T-helper 1 cell treated with Interleukin-12 subunit alpha and Interleukin-12 subunit beta and Interleukin-4 antibody, amounts not matched to agents 30 μg/mL and 1 μg/mL, for 36 hours (primary cell): ENCODE measurements at regions not wholly inside any gene's neighbourhood (a gene's known extent, or its start where the extent isn't known, plus 50 kb on each side); places are given as distances from the start of the nearest gene placed in this dataset.

Source experiments
- H3K27ac Mint-ChIP-seq: one replicate; pipeline ENCODE4 v1.8.0; 2021; ENCODE audit warnings: mild to moderate bottlenecking, mixed read lengths
- H3K27me3 Mint-ChIP-seq: one replicate; pipeline ENCODE4 v1.8.0; 2021; ENCODE audit warnings: low read depth, mixed read lengths
- H3K36me3 Mint-ChIP-seq: one replicate; pipeline ENCODE4 v1.8.0; 2021; ENCODE audit warnings: low read depth, mixed read lengths
- H3K4me1 Mint-ChIP-seq: one replicate; pipeline ENCODE4 v1.8.0; 2021; ENCODE audit warnings: low read depth, mixed read lengths
- H3K4me3 Mint-ChIP-seq: one replicate; pipeline ENCODE4 v1.8.0; 2021; ENCODE audit warnings: mild to moderate bottlenecking, moderate library complexity, mixed read lengths
- H3K9me3 Mint-ChIP-seq: one replicate; pipeline ENCODE4 v1.8.0; 2021; ENCODE audit warnings: mixed read lengths

- no peak overlapping the region for H3K4me3 Mint-ChIP-seq
- no peaks in the 10 kb centered on the region for H3K9me3 Mint-ChIP-seq
- no peaks in the 10 kb centered on the region for H3K36me3 Mint-ChIP-seq
Measured at GRCh38 chr10:89082086-89082485, 91.5 kb downstream of the FAS start.

GRCh38 chr10:89080660-89081059 is 90.1 kb downstream of the FAS start:
- no peaks in the 10 kb centered on the region for H3K36me3 Mint-ChIP-seq
- H3K4me3 Mint-ChIP-seq: no peak overlapping the region
- H3K4me1 Mint-ChIP-seq: peaks cover 3% of the 10 kb centered on the region
- peaks cover 25% of the 10 kb centered on the region for H3K27me3 Mint-ChIP-seq
- no peak overlapping the region for H3K27ac Mint-ChIP-seq
- no peaks in the 10 kb centered on the region for H3K9me3 Mint-ChIP-seq

More at GRCh38 chr10:89082086-89082485, 91.5 kb downstream of the FAS start:
- Mint-ChIP-seq H3K27ac (no peak overlapping the region), H3K4me1 (peaks cover 3% of the 10 kb centered on the region), H3K27me3 (peaks cover 25% of the 10 kb centered on the region)

- no peak overlapping the region for H3K27ac Mint-ChIP-seq
- H3K9me3 Mint-ChIP-seq: no peaks in the 10 kb centered on the region
- no peak overlapping the region for H3K4me3 Mint-ChIP-seq
- no peaks in the 10 kb centered on the region for H3K36me3 Mint-ChIP-seq
- peaks cover 3% of the 10 kb centered on the region for H3K4me1 Mint-ChIP-seq
- H3K27me3 Mint-ChIP-seq: peaks cover 25% of the 10 kb centered on the region
Measured at GRCh38 chr10:89079961-89080360, 89.4 kb downstream of the FAS start.

GRCh38 chr10:89078724-89079672 is 88.4 kb downstream of the FAS start:
- Mint-ChIP-seq H3K9me3 (no peaks in the 10 kb centered on the region), H3K4me1 (peaks cover 3% of the 10 kb centered on the region), H3K27me3 (peaks cover 33% of the 10 kb centered on the region), H3K27ac (no peak overlapping the region), H3K36me3 (no peaks in the 10 kb centered on the region), H3K4me3 (no peak overlapping the region)

- H3K27ac Mint-ChIP-seq: no peak overlapping the region
- H3K4me3 Mint-ChIP-seq: no peak overlapping the region
- no peaks in the 10 kb centered on the region for H3K36me3 Mint-ChIP-seq
- H3K4me1 Mint-ChIP-seq: peaks cover 3% of the 10 kb centered on the region
- H3K27me3 Mint-ChIP-seq: peaks cover 41% of the 10 kb centered on the region
- no peaks in the 10 kb centered on the region for H3K9me3 Mint-ChIP-seq
Measured at GRCh38 chr10:89076120-89076519, 85.5 kb downstream of the FAS start.

GRCh38 chr10:89075631-89076030 is 85.0 kb downstream of the FAS start:
- no peak overlapping the region for H3K4me3 Mint-ChIP-seq
- H3K9me3 Mint-ChIP-seq: no peaks in the 10 kb centered on the region
- no peaks in the 10 kb centered on the region for H3K36me3 Mint-ChIP-seq
- H3K27me3 Mint-ChIP-seq: peaks cover 40% of the 10 kb centered on the region
- H3K27ac Mint-ChIP-seq: no peak overlapping the region
- peaks cover 2% of the 10 kb centered on the region for H3K4me1 Mint-ChIP-seq

GRCh38 chr10:89074120-89074519 is 83.5 kb downstream of the FAS start:
- Mint-ChIP-seq H3K27me3 (peaks cover 45% of the 10 kb centered on the region), H3K9me3 (no peaks in the 10 kb centered on the region), H3K27ac (no peak overlapping the region), H3K36me3 (no peaks in the 10 kb centered on the region), H3K4me3 (no peak overlapping the region), H3K4me1 (no peaks in the 10 kb centered on the region)

GRCh38 chr10:89073719-89074118 is 83.1 kb downstream of the FAS start:
- no peak overlapping the region for H3K4me3 Mint-ChIP-seq
- H3K36me3 Mint-ChIP-seq: no peaks in the 10 kb centered on the region
- no peaks in the 10 kb centered on the region for H3K4me1 Mint-ChIP-seq
- no peaks in the 10 kb centered on the region for H3K9me3 Mint-ChIP-seq
- peaks cover 47% of the 10 kb centered on the region for H3K27me3 Mint-ChIP-seq
- no peak overlapping the region for H3K27ac Mint-ChIP-seq

GRCh38 chr10:89069589-89069988 is 79.0 kb downstream of the FAS start:
- Mint-ChIP-seq H3K27ac (no peak overlapping the region), H3K4me1 (no peaks in the 10 kb centered on the region), H3K4me3 (no peak overlapping the region), H3K36me3 (no peaks in the 10 kb centered on the region), H3K27me3 (peaks cover 75% of the 10 kb centered on the region), H3K9me3 (no peaks in the 10 kb centered on the region)
